GM18519 (cell line): ENCODE measurements at regions not wholly inside any gene's neighbourhood (a gene's known extent, or its start where the extent isn't known, plus 50 kb on each side); places are given as distances from the start of the nearest gene placed in this dataset.

Experiments used
- ATAC-seq: cut with Tn5 transposase; IDR thresholded peaks from one replicate; pipeline ENCODE4 v1.9.1; 2021; ENCODE audit warnings: mild to moderate bottlenecking, moderate library complexity; ENCODE audit not compliant: unreplicated experiment, low FRiP score

DNA sequence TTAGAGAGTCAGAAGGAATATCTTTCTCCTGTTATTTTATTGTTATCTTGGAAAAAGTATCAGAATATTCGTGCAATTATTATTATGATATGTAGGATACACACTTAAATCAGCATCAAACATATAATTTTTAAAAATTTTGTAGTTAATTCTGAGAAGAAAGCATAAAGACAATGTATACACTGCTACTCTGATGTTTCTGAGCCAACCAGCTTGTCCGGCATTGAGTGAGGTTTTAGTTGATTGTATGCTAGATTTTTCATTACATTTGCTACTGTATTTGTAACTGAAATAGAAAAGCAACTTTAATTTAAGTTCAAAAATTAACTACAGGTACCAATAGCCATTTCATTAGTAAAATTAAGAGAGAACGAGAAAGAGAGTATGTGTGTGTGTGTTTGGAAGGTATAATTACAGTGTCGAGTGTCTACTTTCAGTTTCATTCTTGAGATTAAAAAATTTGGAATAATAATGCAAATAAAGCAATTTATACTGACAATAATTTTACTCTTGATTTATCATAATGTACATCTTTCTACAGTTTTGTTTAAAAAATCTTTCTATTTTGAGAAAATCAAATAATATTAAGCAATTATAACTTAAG, 160.4 kb upstream of the CDH12 start:
- ATAC-seq = no peak

GRCh38 chr5:23012842-23013241, 159.7 kb upstream of the CDH12 start:
- peak; percentile 92 for ATAC-seq

- no peak for ATAC-seq
Observed at GRCh38 chr5:23007762-23008161, 154.6 kb upstream of the CDH12 start.

DNA sequence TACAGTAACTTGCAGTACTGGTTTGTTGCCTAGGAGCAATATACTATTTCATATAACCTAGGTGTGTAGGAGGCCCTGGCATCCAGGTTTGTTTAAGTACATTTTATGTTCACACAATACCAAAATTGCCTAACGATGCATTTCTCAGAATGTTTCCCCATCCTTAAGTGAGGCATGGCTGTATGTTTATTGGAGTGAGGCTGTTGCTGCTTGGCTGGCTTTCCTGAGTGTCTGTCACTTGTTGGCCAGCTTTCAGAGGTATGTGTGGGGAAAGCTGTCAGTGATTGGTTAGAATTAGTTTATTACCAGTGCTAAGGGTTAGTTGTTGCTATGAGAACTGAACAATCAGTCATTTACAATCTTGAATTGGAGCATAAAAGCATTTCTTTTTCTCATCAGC, 154.1 kb upstream of the CDH12 start:
- no peak for ATAC-seq

GRCh38 chr5:23001120-23001519, 148.0 kb upstream of the CDH12 start:
- no peak for ATAC-seq

GRCh38 chr5:22998774-22999173, 145.6 kb upstream of the CDH12 start:
- ATAC-seq = peak; percentile 75

GRCh38 chr5:22998362-22998761, 145.2 kb upstream of the CDH12 start:
- ATAC-seq = no peak

GRCh38 chr5:22988937-22989336, 135.8 kb upstream of the CDH12 start:
- ATAC-seq = no peak

DNA sequence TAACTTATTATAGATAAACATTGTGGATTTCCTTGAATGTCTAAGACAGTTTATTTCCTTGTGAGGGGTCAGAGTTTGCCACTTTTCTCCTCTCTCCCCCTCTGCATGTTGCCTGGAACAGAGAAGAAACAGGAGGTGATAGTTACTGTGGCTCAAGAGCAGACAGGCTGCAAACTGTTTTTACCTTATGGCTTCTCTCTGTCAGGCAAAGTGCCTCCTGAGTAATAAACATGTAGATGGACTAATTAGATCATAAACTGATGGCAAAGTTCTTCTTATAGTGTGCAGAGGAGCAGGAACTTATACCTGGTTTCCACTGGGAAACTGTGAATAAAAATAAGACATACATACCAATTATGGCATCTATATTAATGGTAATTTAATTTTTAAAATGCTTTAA, 133.1 kb upstream of the CDH12 start:
- no peak for ATAC-seq

GRCh38 chr5:22985446-22985845, 132.3 kb upstream of the CDH12 start:
- ATAC-seq = no peak

DNA sequence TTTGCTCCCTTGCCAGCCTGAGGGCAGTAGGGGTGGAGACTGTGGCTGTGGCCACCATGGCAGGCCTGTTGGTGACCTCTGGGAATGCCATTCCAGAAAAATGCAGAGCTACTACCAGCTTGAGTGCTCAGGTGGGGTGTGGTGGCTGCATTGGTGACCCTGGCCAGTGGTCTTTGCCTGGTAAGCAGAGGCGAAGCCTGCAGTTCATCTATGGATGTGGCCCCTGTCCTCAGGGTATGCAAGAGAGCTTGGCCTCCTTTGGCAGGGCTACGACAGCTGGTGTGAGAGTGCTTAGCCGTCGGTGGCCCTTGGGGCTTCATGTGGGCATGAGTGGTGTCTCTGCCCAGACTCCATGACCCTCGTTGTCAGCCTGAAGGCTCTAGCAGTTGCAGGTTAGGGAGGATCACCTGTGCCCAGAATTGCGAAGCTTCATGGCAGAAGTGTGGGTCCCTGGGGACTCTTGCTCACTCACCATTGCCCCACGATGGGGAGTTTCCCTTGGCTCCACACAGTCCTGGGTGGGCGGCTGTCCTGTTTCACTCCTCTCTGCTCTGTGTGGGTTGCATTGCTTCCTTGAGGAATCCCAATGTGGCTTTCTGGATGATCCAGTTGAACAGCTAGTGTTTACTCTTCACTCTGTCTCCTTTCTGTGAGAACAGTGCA, 117.9 kb upstream of the CDH12 start:
- no peak for ATAC-seq

DNA sequence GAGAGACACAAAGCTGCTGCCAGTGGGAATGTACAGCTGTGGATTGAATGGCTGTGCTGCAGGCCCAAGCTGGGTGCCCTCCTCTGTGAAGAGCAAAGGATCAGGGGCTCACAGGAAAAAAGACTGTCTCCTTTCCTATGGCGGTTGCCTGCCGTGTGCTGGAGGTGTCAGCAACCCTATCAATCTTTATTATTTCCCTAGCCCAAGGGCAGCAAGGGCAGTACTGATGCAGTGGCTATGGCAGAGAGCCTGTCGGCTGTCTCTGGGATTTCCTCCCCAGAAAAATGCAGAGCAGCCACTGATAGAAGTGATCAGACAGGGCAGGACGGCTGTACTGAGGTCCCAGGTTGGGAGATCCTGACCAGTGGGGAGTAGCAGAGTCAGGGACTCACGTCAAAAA, 117.3 kb upstream of the CDH12 start:
- no peak for ATAC-seq

- ATAC-seq = no peak
Observed at GRCh38 chr5:22968386-22968785, 115.2 kb upstream of the CDH12 start.

DNA sequence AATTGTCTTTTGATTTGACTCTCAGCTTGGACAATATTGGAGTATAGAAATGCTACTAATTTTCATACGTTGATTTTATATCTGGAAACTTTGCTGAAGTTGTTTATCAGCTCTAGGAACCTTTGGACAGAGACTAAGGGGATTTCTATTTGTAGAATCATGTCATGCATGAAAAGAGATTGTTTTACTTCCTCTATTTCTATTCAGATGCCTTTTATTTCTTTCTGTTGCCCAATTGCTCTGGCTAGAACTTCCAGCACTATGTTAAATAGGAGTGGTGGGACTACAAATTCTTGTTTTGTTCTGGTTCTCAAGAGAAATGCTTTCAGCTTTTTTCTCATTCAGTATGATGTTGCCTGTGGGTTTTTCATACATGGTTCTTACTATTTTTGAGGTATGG, 112.8 kb upstream of the CDH12 start:
- ATAC-seq = peak; percentile 78

DNA sequence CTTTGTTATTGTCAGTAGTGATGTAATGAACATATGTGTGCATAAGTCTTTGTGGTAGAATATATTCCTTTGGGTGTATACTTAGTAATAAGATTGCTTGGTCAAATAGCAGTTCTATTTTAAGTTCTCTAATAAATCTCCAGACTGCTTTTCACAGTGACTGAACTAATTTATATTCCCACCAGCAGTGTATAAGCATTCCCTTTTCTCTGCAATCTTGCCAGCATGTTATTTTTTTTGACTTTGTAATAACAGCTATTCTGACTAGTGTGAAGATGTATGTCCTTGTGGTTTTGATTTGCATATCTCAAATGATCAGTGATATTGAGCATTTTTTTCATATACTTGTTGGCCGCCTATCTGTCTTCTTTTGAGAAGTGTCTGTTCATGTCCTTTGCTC, 111.5 kb upstream of the CDH12 start:
- no peak for ATAC-seq

- ATAC-seq = no peak
Observed at GRCh38 chr5:22958462-22959262, 105.5 kb upstream of the CDH12 start.

- no peak for ATAC-seq
Observed at GRCh38 chr5:22947921-22948320, 94.8 kb upstream of the CDH12 start.

DNA sequence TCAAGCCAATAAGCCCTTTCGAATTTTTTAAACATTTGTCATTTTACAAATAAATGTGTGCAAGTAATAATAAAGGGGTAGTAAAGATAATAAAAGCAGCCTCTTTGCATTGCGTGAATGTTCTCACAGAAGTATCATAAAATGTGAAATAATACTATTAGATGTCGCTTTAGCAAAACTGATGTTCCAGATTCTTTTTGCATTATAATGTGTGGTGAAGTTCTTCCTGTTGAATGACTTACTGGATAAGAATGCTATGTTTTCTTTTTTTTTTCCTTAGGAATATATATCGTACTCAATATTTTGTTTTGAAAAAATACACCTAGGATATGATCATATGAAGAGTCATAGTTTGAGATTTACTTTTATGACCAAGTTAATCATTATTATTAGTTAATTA, 85.2 kb upstream of the CDH12 start:
- no peak for ATAC-seq

GRCh38 chr5:22928821-22929482, 75.8 kb upstream of the CDH12 start:
- no peak for ATAC-seq

GRCh38 chr5:22926574-22926973, 73.4 kb upstream of the CDH12 start:
- no peak for ATAC-seq

DNA sequence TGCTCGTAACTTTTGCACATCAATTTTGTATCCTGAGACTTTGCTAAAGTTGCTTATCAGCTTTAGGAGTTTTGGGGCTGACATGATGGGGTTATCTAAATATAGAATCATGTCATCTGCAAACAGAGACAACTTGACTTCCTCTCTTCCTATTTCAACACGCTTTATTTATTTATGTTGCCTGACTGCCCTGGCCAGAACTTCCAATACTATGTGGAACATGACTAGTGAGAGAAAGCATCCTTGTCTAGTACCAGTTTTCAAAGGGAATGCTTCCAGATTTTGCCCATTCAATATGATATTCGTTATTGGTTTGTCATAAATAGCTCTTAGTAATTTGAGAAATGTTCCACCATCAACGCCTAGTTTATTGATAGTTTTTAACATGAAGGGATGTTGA, 65.4 kb upstream of the CDH12 start:
- no peak for ATAC-seq
